CD14-positive monocyte (primary cell): ENCODE measurements at regions not wholly inside any gene's neighbourhood (a gene's known extent, or its start where the extent isn't known, plus 50 kb on each side); places are given as distances from the start of the nearest gene placed in this dataset.

Experiments
- DNase-seq, 3 donors: peaks; one replicate each; pipeline ENCODE4 v3.0.0-alpha.2; 2011 to 2022
- H2AFZ ChIP-seq: 2 replicates; pipeline ENCODE4 v1.6.0; 2012; ENCODE audit warnings: mild to moderate bottlenecking, low read depth, low read length, inconsistent platforms; ENCODE audit not compliant: insufficient read depth, poor library complexity, severe bottlenecking
- H3K27ac ChIP-seq, 2 donors: 1 replicate in 1 of 2; 2 replicates in 1 of 2; pipeline ENCODE4 v1.5.1; 2012 to 2013; ENCODE audit warnings: low read length in 2 of 2, control low read depth in 1 of 2, inconsistent platforms in 1 of 2, low read depth in 1 of 2, mild to moderate bottlenecking in 1 of 2
- H3K27me3 ChIP-seq, 2 donors: one replicate each; pipeline versions ENCODE4 v1.6.0 to v1.6.1; 2011 to 2013; ENCODE audit warnings: low read length in 2 of 2; ENCODE audit not compliant: control insufficient read depth in 2 of 2, insufficient read depth in 2 of 2
- H3K36me3 ChIP-seq, 2 donors: replicated peaks in 1 of 2; 1 replicate in 1 of 2; 2 replicates in 1 of 2; pipeline versions ENCODE4 v1.5.1 to v1.6.1; 2012 to 2013; ENCODE audit warnings: low read length in 2 of 2, control low read depth in 1 of 2, inconsistent platforms in 1 of 2, mild to moderate bottlenecking in 1 of 2; ENCODE audit not compliant: insufficient read depth in 2 of 2, control insufficient read depth in 1 of 2
- H3K4me1 ChIP-seq, 2 donors: 1 replicate in 1 of 2; 2 replicates in 1 of 2; pipeline versions ENCODE4 v1.5.1 to v1.6.1; 2012 to 2013; ENCODE audit warnings: low read length in 2 of 2, control low read depth in 1 of 2, inconsistent platforms in 1 of 2, mild to moderate bottlenecking in 1 of 2, moderate library complexity in 1 of 2; ENCODE audit not compliant: insufficient read depth in 2 of 2, control insufficient read depth in 1 of 2
- H3K4me2 ChIP-seq: replicated peaks from 2 replicates; pipeline ENCODE3; 2012; ENCODE audit warnings: low read length, moderate library complexity, mild to moderate bottlenecking; ENCODE audit not compliant: poor library complexity, severe bottlenecking; ENCODE audit errors: extremely low read depth
- H3K4me3 ChIP-seq, 3 experiments: fragments of 200-600 bp in 1 of 3; sonication (generic) in 1 of 3; replicated peaks in 1 of 3; 1 replicate in 2 of 3; 2 replicates in 1 of 3; pipeline ENCODE4 v1.5.1; 2011 to 2013; ENCODE audit warnings: low read length in 3 of 3, mild to moderate bottlenecking in 3 of 3, control low read depth in 2 of 3, low read depth in 2 of 3, inconsistent platforms in 1 of 3, moderate library complexity in 1 of 3
- H3K79me2 ChIP-seq: 2 replicates; pipeline ENCODE4 v1.6.0; 2012; ENCODE audit warnings: mild to moderate bottlenecking, control low read depth, inconsistent platforms, low read length, moderate library complexity; ENCODE audit not compliant: insufficient read depth
- H3K9ac ChIP-seq: 2 replicates; pipeline ENCODE4 v1.6.0; 2017; ENCODE audit warnings: low read length, mild to moderate bottlenecking; ENCODE audit not compliant: insufficient read depth, poor library complexity, severe bottlenecking
- H3K9me3 ChIP-seq, 2 donors: replicated peaks in 1 of 2; 1 replicate in 1 of 2; 2 replicates in 1 of 2; pipeline versions ENCODE4 v1.5.1 to v1.6.1; 2012 to 2013; ENCODE audit warnings: low read length in 2 of 2, control low read depth in 1 of 2; ENCODE audit not compliant: control insufficient read depth in 1 of 2, insufficient read depth in 1 of 2
- H4K20me1 ChIP-seq: 2 replicates; pipeline ENCODE4 v1.6.0; 2012; ENCODE audit warnings: mild to moderate bottlenecking, low read length, control low read depth, moderate library complexity; ENCODE audit not compliant: insufficient read depth
- H3K27ac Mint-ChIP-seq, 7 donors: one replicate each; pipeline ENCODE4 v1.8.0; 2020; ENCODE audit warnings: mild to moderate bottlenecking in 7 of 7, mixed read lengths in 7 of 7, moderate library complexity in 6 of 7, inconsistent platforms in 2 of 7
- H3K27me3 Mint-ChIP-seq, 3 donors: one replicate each; pipeline ENCODE4 v1.8.0; 2021 to 2022; ENCODE audit warnings: low read depth in 3 of 3, mild to moderate bottlenecking in 3 of 3, mixed read lengths in 3 of 3, moderate library complexity in 3 of 3, inconsistent platforms in 1 of 3
- H3K36me3 Mint-ChIP-seq, 2 donors: one replicate each; pipeline ENCODE4 v1.8.0; 2020; ENCODE audit warnings: mixed read lengths in 2 of 2, inconsistent platforms in 1 of 2, mild to moderate bottlenecking in 1 of 2
- H3K4me1 Mint-ChIP-seq: one replicate; pipeline ENCODE4 v1.8.0; 2020; ENCODE audit warnings: mild to moderate bottlenecking, mixed read lengths
- H3K4me3 Mint-ChIP-seq, 2 donors: one replicate each; pipeline ENCODE4 v1.8.0; 2020; ENCODE audit warnings: mild to moderate bottlenecking in 2 of 2, mixed read lengths in 2 of 2, moderate library complexity in 1 of 2
- H3K9me3 Mint-ChIP-seq, 7 donors: one replicate each; pipeline ENCODE4 v1.8.0; 2020 to 2022; ENCODE audit warnings: mixed read lengths in 7 of 7, mild to moderate bottlenecking in 6 of 7, moderate library complexity in 6 of 7, inconsistent platforms in 2 of 7
- CTCF ChIP-seq: fragments of 200-600 bp; IDR thresholded peaks from one replicate; pipeline ENCODE4 v1.8.0; 2022; ENCODE audit warnings: antibody characterized with exemption, mild to moderate bottlenecking
- WGBS: methylation state at CpG from one replicate; pipeline ENCODE4 v1.1.5; 2013; ENCODE audit warnings: missing lambda C conversion rate; ENCODE audit not compliant: insufficient coverage; 5-methylcytosine and 5-hydroxymethylcytosine counted together
- intact Hi-C, 2 donors: fragments of 100-400 bp; cut with micrococcal nuclease; formaldehyde crosslinking; loops; one replicate each; pipeline versions ENCODE4 v1.15.0 to v1.15.1; 2023

GRCh38 chr11:80163011-80163410, 722.2 kb upstream of the TENM4 start:
- H3K27me3 ChIP-seq, result no peaks in the 10 kb centered on the region
- no peak for TF ChIP-seq CTCF
- peaks cover 0 to 8% (median 1%) of the 10 kb centered on the region in 7 donors for H3K9me3 Mint-ChIP-seq
- H3K9me3 ChIP-seq, result no peaks in the 10 kb centered on the region
- whole genome bisulfite sequencing, result 100% methylated on average over 1 of the region's 3 CpGs
- H3K36me3 ChIP-seq, result no peaks in the 10 kb centered on the region
- no peaks in the 10 kb centered on the region for H4K20me1 ChIP-seq
- DNase-seq, result no peak
- intact Hi-C loops, result no loop called here
- H3K36me3 Mint-ChIP-seq, result no peaks in the 10 kb centered on the region
- no peak overlapping the region for H3K4me2 ChIP-seq
- no peak overlapping the region for H3K27ac ChIP-seq
- no peak overlapping the region for H3K4me3 ChIP-seq
- peaks cover 6 to 11% of the 10 kb centered on the region in 2 donors for H3K4me1 ChIP-seq
- H2AFZ ChIP-seq, result no peak overlapping the region
- H3K79me2 ChIP-seq, result no peaks in the 10 kb centered on the region
- H3K27me3 Mint-ChIP-seq, result peaks cover 0 to 3% (median 2%) of the 10 kb centered on the region in 3 donors
- H3K27ac Mint-ChIP-seq, result no peak overlapping the region
- H3K9ac ChIP-seq, result no peak overlapping the region
- no peak overlapping the region for H3K4me3 Mint-ChIP-seq
- peaks cover 20% of the 10 kb centered on the region for H3K4me1 Mint-ChIP-seq

GRCh38 chr11:80162387-80162786, 721.6 kb upstream of the TENM4 start:
- Histone ChIP-seq H4K20me1 (no peaks in the 10 kb centered on the region), H3K27ac (no peak overlapping the region), H3K27me3 (no peaks in the 10 kb centered on the region), H3K79me2 (no peaks in the 10 kb centered on the region), H3K9ac (no peak overlapping the region), H3K4me1 (peaks cover 1 to 5% of the 10 kb centered on the region in 2 donors), H3K4me3 (no peak overlapping the region), H3K36me3 (no peaks in the 10 kb centered on the region), H3K9me3 (no peaks in the 10 kb centered on the region), H3K4me2 (no peak overlapping the region), H2AFZ (no peak overlapping the region)
- H3K27me3 Mint-ChIP-seq, result peaks cover 2 to 3% (median 3%) of the 10 kb centered on the region in 3 donors
- no peak overlapping the region for H3K4me3 Mint-ChIP-seq
- intact Hi-C loops, result no loop called here
- TF ChIP-seq CTCF, result no peak
- H3K36me3 Mint-ChIP-seq, result no peaks in the 10 kb centered on the region
- 94% methylated on average over 2 of the region's 4 CpGs for WGBS
- peaks cover 0 to 8% (median 1%) of the 10 kb centered on the region in 7 donors for H3K9me3 Mint-ChIP-seq
- DNase-seq, result no peak
- no peak overlapping the region for H3K27ac Mint-ChIP-seq
- H3K4me1 Mint-ChIP-seq, result peaks cover 13% of the 10 kb centered on the region
